Right lung (tissue), 2 donors: ENCODE measurements at regions not wholly inside any gene's neighbourhood (a gene's known extent, or its start where the extent isn't known, plus 50 kb on each side); places are given as distances from the start of the nearest gene placed in this dataset.

Source experiments
- DNase-seq, 2 donors: peaks; one replicate each; pipeline ENCODE4 v3.0.0-alpha.2; 2013

DNA sequence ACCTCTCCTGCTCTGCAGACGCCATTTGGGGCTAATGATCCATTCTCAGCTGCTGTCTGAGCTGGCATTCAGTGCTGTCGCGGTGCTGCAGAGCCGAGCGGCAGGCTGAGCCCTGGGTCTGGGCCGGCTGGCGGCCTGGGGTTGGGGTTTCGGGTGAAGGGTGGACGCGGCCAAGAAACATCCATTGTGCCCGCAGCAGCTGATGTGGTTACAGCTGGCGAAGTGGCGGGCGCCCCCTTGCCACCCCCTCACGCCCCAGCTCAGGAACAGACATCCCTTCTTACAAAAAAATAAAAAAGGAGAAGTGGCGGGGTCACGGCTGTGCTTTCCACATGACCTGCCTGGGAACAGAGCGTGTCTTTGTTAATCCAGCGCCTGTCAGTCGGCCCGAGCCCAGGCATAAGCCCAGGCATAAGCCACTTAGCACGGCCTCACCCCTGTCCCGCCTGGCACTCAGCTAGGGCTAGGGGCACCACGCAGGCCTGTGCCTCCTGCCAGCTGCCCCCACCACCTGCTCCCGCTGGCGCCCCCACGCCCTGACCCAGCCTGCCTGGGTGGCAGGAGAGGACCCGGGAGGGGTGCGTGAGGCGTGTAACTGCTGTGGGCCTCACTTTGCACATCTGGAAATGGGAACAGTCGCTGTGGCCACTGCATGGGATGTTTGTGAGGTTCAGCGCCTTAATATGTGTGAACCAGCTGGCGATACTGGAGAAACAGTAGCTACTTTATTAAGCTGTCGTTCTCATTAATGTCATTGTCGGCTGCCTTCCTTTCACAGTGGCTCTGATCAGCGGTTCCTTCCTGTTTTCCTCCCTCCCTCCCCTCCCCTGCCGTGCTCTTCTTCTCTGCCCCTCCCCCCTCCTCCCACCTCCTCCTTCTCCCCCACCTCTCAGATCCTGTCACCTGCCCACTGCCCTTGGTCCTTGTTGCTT is 197.7 kb upstream of the CIBAR2 start:
- DNase-seq: no peak

DNA sequence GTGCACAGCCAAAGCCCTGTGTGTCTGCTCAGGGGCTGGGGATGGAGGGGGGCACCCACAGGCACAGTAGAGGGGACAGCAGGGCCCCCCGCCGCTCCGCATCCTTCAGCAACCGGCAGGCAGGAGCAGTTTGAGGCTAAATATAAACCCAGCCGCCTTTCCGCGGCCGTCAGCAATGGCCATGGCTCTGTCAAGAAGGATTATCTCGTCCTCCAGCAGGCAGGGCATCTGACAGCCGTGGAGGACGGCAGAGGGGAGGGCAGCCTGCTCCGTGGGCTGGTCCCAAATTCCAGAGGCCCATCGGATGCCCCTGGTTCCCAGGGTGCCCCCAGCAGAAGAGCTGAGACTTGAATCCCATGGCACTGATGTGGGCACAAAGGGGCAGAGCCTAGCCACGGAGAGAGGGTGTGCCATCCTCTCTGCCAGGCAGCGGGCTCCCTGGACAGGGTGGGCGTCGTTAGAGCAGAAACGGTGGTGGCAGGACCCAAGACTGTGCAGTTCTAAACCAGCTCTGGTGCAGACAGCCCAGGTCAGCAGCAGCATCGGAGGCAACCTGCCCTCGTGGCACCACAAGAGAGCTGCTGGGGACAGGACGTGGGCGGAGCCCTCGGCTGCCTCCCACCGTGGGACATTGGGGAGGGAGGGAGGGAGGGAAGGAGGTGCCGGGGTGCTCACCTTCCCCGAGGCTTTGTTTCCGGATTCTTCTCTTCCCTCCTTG is 198.8 kb upstream of the CIBAR2 start:
- DNase-seq: no peak

DNA sequence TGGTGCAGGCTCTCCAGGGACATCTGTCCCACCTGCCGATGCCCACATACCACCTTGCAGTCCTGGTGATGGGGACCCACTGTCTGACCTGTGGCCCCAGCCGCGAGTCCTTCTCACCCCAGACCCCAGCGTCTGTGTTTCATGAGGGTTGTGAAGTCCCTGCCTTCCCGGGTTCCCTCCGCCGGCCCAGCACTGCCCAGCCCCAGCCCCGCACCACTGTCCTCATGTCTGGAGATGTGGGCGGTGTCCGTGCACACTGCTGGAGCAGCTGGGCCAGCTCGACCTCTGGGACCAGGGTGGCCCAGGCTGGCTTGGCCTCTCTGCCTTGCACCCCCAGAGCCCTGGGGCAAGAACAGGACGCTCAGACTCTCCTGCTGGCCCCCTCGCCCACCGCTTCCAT is 199.5 kb upstream of the CIBAR2 start:
- no peak for DNase-seq

DNA sequence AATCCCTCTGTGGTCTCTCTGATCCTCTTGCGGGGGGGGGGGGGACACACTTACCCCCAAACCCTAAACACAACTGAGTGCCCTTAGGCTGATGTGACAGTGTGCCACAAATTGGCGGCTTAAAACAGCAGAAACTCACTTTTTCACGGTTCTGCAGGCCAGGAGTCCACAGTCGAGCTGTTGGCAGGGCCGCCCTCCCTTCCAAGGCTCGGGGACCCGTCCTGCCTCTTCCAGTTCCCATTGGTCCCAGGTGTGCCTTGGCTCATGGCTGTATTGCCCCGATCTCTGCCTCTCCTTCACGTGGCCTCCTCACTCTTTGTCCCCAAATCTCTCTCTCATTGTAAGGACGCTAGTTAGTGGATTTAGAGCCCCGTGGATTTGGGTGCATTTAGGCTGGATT is 199.9 kb upstream of the CIBAR2 start:
- DNase-seq: no peak

DNA sequence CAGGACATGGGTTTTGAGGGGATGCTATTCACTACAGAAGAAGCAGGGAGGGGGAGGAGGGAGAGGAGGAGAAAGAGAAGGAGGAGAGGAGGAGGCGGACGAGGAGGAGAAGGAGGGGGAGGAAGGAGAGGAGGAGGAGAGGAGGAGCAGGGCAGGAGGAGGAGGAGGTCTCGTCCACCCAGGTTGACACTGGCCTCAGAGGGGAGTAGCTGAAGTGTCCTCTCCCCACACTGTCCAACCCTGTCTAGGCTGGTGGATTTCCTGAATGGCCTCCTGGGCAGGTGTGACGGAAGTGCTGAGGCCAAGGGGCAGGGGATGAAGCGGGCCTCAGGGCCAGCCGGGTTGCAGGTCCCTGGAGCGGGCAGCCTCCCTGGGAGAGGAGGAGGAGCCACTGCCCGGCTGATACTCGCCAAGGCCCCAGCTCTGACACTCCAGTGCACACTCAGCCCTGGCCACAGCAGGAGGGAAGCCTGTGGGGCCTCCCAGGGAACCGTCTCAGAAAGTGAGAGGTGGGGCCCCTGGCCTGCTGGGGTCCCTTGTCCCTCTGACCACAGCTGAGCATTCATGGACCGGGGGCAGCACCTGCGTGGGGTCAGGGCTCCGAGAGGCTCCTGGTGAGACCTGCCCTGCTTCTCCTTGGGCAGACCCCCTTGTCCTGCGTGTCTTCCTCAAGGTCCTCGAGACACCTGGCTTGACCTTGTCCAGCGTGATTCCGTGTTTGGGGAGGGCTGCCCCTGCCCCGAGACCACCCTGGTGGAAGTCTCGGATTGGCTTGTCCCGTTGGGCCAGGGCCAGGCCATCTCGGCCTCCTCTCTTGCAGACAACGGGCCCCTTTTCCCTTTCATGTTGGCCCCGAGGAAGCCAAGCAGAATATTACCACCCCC is 200.6 kb upstream of the CIBAR2 start:
- DNase-seq: no peak

DNA sequence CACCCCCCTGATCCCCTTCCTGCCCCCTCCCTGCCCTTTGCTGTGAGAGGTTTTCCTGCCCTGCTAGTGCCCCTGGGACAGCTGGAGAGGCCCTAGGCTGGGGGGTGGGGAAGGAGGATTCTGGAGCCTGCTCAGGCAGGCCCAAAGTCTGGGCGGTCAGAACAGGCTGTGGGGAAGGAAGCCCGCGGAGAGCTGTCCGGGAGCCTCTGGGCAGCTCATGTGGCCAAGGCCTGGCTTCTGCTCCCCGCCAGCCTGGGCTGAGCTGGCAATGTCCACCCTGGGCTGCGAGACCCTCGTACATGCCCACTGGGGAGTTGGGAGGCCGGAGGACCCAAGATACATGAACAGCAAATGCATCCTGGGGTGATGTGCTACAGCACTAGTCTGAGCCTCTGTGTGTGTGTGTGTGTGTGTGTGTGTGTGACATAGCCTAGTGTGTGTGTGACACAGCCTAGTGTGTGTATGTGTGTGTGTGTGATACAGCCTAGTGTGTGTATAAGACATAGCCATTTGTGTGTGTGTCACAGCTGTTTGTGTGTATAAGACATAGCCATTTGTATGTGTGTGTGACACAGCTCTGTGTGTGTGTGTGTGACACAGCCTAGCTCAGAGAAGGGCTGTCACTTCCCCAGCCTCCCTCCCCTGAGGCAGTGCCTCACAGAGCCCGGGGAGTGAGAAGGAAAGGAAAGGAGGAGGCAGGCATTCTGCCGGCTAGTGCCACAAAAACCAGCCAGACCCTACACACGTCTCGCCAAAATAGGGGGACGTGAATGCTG is 201.4 kb upstream of the CIBAR2 start:
- DNase-seq: no peak

DNA sequence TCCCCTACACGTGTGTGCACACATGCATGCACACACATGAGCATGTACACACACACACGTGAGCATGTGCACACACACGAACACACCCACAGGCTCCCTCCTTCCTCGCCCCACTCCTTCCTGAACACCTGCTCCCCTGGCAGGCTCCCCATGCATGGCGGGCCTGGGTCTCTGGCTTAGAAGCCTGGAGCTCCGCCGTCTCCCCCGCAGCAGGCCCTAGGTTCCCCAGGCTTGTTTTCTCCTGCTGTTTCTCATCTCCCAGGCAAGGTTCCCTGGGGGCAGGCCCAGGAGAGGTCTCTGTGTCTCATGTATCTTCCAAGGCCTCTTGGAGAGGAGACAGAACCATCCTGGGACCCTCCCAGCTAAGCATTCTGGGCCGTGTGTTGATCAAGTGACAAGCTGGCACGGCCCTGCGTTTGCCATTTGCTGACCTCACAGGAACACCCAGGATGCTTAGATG is 202.3 kb upstream of the CIBAR2 start:
- DNase-seq: no peak

DNA sequence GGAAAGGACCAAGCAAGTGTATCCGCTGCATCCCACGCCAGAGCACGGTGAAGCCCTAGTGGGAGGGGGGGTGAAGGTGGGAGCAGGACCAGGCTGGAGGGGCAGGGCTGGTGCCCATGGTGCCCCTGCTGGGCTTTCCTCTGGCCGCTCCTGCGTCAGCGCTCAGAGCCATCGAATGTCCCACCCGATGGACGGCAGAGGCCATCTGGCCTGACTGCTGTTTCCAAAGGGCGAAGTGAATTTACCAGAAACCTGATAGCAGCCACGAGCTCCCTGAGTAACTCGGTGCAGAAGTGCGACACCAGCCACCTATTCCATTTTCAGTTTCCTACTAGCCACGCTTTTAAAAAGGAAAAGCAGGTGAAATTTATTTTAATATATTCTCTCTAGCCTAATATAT is 203.6 kb upstream of the CIBAR2 start:
- no peak for DNase-seq

DNA sequence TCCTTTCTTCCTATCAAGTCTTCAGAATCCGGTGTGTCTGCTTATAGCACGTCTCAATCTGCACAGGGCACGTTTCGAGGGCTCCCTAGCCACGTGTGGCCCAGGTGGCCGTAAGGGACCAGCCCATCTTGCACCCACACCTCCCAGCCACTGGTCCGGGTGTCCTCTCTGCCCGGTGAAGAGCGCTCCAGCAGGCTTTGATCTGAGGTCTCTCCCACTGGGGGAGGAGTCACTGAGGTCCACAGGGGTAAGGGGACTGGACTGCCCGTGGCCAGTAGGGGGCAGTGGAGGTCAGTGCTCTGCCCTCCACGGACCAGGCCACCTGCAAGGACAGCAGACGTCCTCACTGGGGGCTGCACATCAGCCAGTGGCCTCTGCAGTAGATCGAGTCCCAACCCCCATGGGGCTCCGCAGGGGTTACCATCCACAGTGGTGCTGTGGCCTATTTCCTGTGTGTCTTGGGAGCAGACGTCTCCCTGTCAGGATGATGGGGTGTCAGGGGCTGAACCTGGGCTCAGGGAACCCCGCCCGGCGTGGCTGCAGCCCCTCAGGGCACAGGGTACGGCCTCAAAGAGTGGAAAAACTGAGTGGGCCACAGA is 204.1 kb upstream of the CIBAR2 start:
- no peak for DNase-seq

DNA sequence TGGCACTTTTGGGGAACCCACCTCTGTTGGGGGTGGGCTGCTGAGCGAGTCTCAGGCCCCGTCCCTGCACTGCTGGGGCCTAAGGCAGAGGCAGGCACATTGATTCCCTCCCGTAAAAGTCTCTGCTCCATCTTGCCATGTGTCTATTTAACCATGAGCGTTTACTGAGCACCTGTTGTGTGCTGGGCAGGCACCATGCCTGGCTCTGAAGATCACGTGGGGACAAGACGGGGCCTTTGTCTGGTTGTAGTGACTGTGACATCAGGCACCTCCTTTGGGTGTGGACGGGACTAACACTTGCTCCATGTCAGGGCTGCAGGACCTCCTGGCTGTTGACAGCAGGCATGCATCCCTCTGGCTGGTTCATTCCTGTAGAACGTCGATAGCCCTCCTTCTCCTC is 204.7 kb upstream of the CIBAR2 start:
- no peak for DNase-seq

DNA sequence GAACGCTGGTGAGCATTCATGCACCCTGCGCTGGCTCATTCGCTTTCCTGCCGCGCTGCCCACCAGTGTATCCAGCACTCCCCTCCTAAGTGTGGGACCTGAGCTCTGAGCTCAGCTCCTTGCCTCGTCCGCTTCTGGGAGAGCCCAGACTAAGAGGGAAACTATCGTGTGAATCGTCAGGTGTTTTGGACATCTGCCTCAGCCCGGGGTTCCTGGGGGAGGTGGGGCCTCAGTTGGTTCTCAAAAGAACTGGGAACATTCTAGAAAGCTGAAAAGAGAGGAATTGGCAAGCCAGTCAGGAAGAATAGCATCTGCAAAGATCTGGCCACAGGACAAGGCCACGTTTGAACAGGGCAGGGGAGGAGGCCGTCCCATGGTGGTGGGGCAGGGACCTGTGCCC is 205.4 kb upstream of the CIBAR2 start:
- no peak for DNase-seq

DNA sequence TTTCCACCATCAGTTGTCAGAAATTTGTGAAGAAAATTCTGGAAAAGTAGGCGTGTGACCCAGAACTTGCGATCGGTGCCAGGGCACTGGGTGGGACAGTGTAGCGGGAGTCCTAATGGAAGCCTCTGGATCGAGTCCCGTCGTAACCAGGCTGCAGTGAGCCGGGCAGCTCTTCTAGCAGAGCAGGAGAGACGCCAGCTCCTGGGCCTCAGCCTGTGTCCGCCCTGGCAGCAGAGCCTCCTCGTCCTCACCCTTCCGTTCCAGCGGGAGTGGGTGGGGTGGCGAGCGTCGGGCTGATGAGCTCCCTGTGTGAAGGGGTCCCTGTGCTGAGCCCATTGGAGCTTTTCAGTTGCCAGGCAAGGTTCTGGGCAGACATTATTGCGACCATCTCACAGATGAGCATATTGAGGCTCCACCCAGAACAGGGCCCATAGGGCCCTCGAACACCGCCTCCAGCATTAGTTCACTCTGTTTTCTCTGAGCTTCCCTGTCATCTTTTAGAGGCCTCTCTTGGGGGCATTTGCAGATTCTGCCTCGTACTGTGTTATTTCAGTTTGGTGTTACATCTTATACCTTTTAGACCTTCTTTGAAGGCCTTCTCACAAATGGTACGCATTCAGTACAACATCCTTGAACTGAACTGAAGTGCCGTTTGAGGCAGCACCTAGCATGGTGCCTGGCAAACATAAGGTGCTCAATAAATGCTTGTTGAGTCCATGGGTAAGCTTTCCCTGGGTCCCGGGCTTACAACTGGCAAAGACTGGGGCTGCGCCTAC is 207.1 kb upstream of the CIBAR2 start:
- no peak for DNase-seq

DNA sequence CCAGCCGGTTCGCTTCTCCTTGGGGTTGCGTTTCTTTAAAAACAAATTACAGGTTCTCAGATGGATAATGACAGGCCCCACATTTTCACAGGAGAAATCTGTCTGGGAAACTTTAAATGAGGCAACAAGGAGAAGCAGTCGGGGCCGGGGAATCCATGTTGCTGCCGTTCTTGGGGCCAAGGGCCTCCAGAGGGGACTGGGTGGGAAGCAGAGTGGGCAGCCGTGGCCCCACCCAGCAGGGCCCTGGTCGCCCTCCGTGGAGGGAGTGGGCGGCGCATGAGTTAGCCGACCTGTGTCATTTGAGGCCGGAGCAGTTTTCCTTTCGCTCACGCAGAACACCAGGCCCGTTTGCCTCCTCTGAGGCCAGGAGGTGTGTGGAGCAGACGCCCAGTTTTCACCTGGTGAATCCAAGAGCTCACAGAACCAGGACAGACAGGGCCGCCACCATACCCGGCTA is 207.7 kb upstream of the CIBAR2 start:
- no peak for DNase-seq

DNA sequence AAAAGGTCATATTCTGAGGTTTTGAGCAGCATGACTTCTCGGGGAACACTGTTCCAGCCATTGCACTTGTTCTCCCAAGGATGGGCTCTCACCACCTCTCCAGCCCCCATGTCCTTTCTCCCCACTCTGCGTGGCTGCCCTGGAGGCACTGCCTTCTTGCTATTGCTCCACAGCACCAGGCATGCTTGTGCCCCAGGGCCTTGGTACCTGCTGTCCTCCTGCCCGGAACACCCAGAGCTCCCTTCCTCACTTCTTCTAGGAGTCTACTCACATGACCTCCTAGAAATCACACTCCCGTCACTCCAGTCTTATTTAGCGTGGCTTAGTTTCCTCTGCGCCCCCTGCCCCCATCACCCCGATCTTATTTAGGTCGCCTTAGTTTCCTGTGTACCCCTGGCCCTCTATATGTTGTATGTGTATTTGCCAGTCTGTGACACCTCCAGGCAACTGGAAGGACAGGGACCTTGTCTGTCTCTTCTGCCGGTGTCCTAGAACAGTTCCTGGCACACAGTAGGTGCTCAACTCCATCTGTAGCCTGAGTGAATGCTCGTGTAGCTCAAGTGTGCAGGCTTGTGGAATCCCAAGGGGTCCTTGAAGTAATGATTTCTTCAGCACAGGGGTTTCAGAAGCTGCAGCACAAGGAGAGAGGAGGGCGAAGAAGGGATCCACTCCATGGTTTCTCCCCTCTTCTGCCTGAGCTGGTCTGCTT is 208.6 kb upstream of the CIBAR2 start:
- DNase-seq: no peak

DNA sequence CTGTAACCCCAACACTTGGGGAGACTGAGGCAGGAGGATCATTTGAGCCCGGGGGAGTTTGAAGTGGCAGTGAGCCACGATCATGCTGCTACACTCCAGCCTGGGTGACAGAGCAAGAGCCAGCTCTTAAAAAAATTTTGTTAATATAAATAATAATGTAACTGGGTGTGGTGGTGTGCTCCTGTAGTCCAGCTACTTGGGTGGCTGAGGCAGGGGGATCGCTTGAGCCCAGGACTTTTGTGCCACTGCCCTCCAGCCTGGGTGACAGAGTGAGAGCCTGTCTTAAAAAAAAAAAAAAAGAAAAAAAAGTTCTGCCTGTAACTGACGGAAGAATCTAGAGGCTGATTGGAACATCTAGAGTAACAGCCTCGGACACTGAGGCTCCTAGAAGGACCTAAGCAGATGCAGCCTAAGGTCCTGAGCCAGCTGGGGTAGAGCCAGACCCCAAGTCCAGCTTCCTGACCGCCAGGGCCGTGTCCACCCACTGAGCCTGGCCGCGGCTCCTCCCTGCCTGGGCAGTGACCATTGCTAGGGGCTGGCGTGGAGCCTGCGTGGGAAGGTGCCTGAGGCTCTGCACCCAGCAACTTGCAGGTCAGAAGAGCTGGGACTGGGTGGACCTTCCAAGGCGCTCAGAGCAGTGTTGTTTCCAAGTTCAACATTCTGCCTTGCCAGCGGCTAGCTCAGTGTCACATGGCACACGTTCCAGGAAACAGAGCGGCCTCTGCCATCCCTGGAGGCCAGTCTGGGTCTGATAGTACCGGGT is 209.4 kb upstream of the CIBAR2 start:
- peak; percentile 81 to 83 for DNase-seq

DNA sequence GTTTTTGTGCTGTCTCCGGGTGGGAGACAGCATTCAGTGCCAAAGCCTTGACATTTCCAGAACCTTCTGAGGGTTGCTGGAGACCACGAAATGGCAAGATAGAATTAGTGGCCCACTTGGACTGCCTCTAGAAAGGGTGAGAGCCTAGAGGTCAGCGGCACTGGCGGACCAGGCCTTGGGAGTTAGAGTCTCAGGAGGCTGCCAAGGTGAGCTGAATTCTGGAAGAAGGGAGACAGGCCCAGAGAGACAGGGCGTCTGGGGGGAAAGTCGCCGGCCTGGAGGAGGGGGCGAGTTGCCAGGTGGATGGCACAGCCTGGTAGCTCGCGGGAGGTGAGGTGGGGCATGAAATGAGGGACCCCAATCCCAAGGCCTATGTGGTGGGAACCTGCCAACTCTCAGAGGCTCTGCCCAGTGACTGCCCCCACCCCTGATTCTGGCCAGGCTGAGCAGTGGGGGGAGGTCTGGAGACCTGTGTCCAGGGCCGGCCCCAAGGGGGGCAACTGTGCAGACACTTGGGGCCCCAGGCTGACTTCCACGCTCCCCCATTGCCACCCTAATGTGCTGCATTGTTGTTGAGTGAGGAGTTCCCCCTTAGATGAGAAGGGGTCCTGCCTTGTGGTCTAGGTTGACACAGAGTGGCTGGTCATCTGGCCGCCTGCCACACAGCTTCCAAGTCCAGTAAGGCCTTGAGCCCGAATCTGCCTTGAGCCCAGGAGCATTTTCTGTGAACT is 211.1 kb upstream of the CIBAR2 start:
- no peak for DNase-seq

DNA sequence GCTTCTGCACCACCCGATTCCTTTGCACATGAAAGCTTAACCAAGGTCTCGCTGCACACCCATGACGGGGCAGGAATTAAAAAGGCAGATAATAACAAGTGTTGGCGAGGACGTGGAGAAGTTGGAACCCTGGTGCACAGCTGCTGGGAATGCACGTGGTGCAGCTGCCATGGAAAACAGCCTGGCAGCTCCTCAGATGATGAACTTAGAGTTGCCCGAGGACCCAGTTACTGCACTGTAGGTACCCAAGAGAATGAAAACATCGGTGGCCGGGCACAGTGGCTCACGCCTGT is 211.6 kb upstream of the CIBAR2 start:
- DNase-seq: no peak

DNA sequence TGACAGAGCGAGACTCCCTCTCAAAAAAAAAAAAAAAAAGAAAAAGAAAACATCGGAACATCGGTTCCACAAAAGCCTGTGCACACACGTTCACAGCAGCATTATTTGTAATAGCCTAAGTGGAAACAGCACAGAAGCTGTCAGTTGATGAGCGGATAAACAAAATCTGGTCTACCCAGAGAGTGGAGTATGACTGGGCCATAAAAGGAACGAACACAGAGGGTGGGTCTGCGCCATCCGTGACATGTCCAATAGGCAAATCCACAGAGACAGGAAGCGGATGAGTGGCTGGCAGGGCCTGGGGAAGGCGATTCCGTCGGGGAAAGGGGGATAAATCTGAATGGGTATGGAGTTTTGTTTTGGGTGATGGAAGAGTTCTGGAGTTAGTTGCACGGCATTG is 212.2 kb upstream of the CIBAR2 start:
- no peak for DNase-seq
